H9 (cell line): ENCODE measurements at regions not wholly inside any gene's neighbourhood (a gene's known extent, or its start where the extent isn't known, plus 50 kb on each side); places are given as distances from the start of the nearest gene placed in this dataset.

Source experiments
- DNase-seq: peaks from one replicate; pipeline ENCODE4 v3.0.0-alpha.2; 2017
- H2AFZ ChIP-seq: one replicate; pipeline ENCODE4 v1.6.1; 2013; ENCODE audit warnings: mild to moderate bottlenecking, low read length, control low read depth, moderate library complexity
- H2AK5ac ChIP-seq: 2 replicates; pipeline ENCODE4 v1.6.1; 2013; ENCODE audit warnings: low read length, control low read depth, mixed read lengths; ENCODE audit not compliant: insufficient read length
- H2BK120ac ChIP-seq: one replicate; pipeline ENCODE4 v1.6.1; 2013; ENCODE audit warnings: low read depth, mild to moderate bottlenecking, low read length, control low read depth, inconsistent platforms; ENCODE audit not compliant: poor library complexity, severe bottlenecking
- H2BK12ac ChIP-seq: 2 replicates; pipeline ENCODE4 v1.6.1; 2013; ENCODE audit warnings: low read length, control low read depth, mixed read lengths, low read depth; ENCODE audit not compliant: insufficient read length
- H2BK15ac ChIP-seq: 2 replicates; pipeline ENCODE4 v1.6.1; 2013; ENCODE audit warnings: low read depth, low read length, control low read depth
- H2BK20ac ChIP-seq: one replicate; pipeline ENCODE4 v1.6.1; 2013; ENCODE audit warnings: low read depth, mild to moderate bottlenecking, low read length, control low read depth, inconsistent platforms; ENCODE audit not compliant: poor library complexity, severe bottlenecking
- H2BK5ac ChIP-seq: 2 replicates; pipeline ENCODE4 v1.6.1; 2013; ENCODE audit warnings: low read length, control low read depth, mixed read lengths; ENCODE audit not compliant: insufficient read length
- H3K14ac ChIP-seq: 2 replicates; pipeline ENCODE4 v1.6.1; 2013; ENCODE audit warnings: low read length, control low read depth; ENCODE audit not compliant: insufficient read depth
- H3K18ac ChIP-seq: 2 replicates; pipeline ENCODE4 v1.6.1; 2013; ENCODE audit warnings: low read depth, mild to moderate bottlenecking, mixed read lengths, low read length, control low read depth; ENCODE audit not compliant: insufficient read length
- H3K23ac ChIP-seq: 2 replicates; pipeline ENCODE4 v1.6.1; 2013; ENCODE audit warnings: low read length, control low read depth, mixed read lengths, low read depth; ENCODE audit not compliant: insufficient read length
- H3K23me2 ChIP-seq: 2 replicates; pipeline ENCODE4 v1.6.1; 2013; ENCODE audit warnings: low read depth, mild to moderate bottlenecking, mixed read lengths, low read length, control low read depth; ENCODE audit not compliant: insufficient read length, poor library complexity, severe bottlenecking
- H3K27ac ChIP-seq: 2 replicates; pipeline ENCODE4 v1.5.1; 2013; ENCODE audit warnings: low read length, control low read depth, mixed read lengths, low read depth; ENCODE audit not compliant: insufficient read length
- H3K27me3 ChIP-seq: 2 replicates; pipeline ENCODE4 v1.6.1; 2013; ENCODE audit warnings: low read length, control low read depth, inconsistent platforms; ENCODE audit not compliant: insufficient read depth
- H3K4ac ChIP-seq: 2 replicates; pipeline ENCODE4 v1.6.1; 2013; ENCODE audit warnings: low read depth, mild to moderate bottlenecking, control low read depth, inconsistent platforms, low read length, moderate library complexity
- H3K4me1 ChIP-seq: 2 replicates; pipeline ENCODE4 v1.6.1; 2013; ENCODE audit warnings: low read length, control low read depth, inconsistent platforms; ENCODE audit not compliant: insufficient read depth
- H3K4me2 ChIP-seq: 2 replicates; pipeline ENCODE4 v1.6.1; 2013; ENCODE audit warnings: low read length, control low read depth, mixed read lengths; ENCODE audit not compliant: insufficient read length, insufficient read depth
- H3K56ac ChIP-seq: 2 replicates; pipeline ENCODE4 v1.6.1; 2013; ENCODE audit warnings: low read depth, mild to moderate bottlenecking, mixed read lengths, low read length, control low read depth; ENCODE audit not compliant: insufficient read length
- H3K79me1 ChIP-seq: 2 replicates; pipeline ENCODE4 v1.6.1; 2013; ENCODE audit warnings: low read depth, mild to moderate bottlenecking, moderate library complexity, low read length, control low read depth, inconsistent platforms; ENCODE audit not compliant: insufficient read depth, poor library complexity, severe bottlenecking
- H3K79me2 ChIP-seq: 2 replicates; pipeline ENCODE4 v1.6.1; 2013; ENCODE audit warnings: low read length, control low read depth, inconsistent platforms; ENCODE audit not compliant: insufficient read depth
- H3K9ac ChIP-seq: 2 replicates; pipeline ENCODE4 v1.6.1; 2013; ENCODE audit warnings: low read length, control low read depth, mixed read lengths; ENCODE audit not compliant: insufficient read length; ENCODE audit errors: extremely low read depth
- H3K9me3 ChIP-seq: one replicate; pipeline ENCODE4 v1.6.1; 2013; ENCODE audit warnings: low read depth, low read length, inconsistent platforms; ENCODE audit not compliant: control insufficient read depth
- H3T11ph ChIP-seq: one replicate; pipeline ENCODE4 v1.6.1; 2013; ENCODE audit warnings: mild to moderate bottlenecking, low read length, control low read depth, inconsistent platforms
- H4K20me1 ChIP-seq: one replicate; pipeline ENCODE4 v1.6.1; 2013; ENCODE audit not compliant: control insufficient read depth, insufficient read length, insufficient read depth
- H4K5ac ChIP-seq: 2 replicates; pipeline ENCODE4 v1.6.1; 2013; ENCODE audit warnings: low read depth, mild to moderate bottlenecking, mixed read lengths, low read length, control low read depth; ENCODE audit not compliant: insufficient read length
- H4K8ac ChIP-seq: replicated peaks from 2 replicates; pipeline ENCODE4 v1.6.1; 2013; ENCODE audit warnings: low read length, control low read depth, mixed read lengths, low read depth; ENCODE audit not compliant: insufficient read length
- H4K91ac ChIP-seq: 2 replicates; pipeline ENCODE4 v1.6.1; 2013; ENCODE audit warnings: low read depth, mild to moderate bottlenecking, moderate library complexity, mixed read lengths, low read length, control low read depth; ENCODE audit not compliant: insufficient read length
- H3K27ac Mint-ChIP-seq, 3 experiments: 2 replicates in 2 of 3; 3 replicates in 1 of 3; pipeline ENCODE4 v1.8.0; 2020 to 2021; ENCODE audit warnings: mixed read lengths in 3 of 3, mild to moderate bottlenecking in 1 of 3, moderate library complexity in 1 of 3
- H3K27me3 Mint-ChIP-seq: 2 replicates; pipeline ENCODE4 v1.8.0; 2021; ENCODE audit warnings: low read depth, mild to moderate bottlenecking, moderate library complexity, mixed read lengths
- H3K36me3 Mint-ChIP-seq, 3 experiments: 2 replicates in 2 of 3; 3 replicates in 1 of 3; pipeline ENCODE4 v1.8.0; 2020 to 2021; ENCODE audit warnings: low read depth in 3 of 3, mixed read lengths in 3 of 3; ENCODE audit not compliant: insufficient read depth in 1 of 3
- H3K4me1 Mint-ChIP-seq, 2 experiments: 2 replicates each; pipeline ENCODE4 v1.8.0; 2020; ENCODE audit warnings: mixed read lengths in 2 of 2
- H3K4me3 Mint-ChIP-seq, 2 experiments: 2 replicates in 1 of 2; 3 replicates in 1 of 2; pipeline ENCODE4 v1.8.0; 2020 to 2021; ENCODE audit warnings: mild to moderate bottlenecking in 2 of 2, mixed read lengths in 2 of 2, moderate library complexity in 1 of 2
- H3K9me3 Mint-ChIP-seq, 2 experiments: 2 replicates in 1 of 2; 3 replicates in 1 of 2; pipeline ENCODE4 v1.8.0; 2020; ENCODE audit warnings: mild to moderate bottlenecking in 2 of 2, mixed read lengths in 2 of 2, moderate library complexity in 1 of 2
- CTCF ChIP-seq: fragments of 200-600 bp; sonication (generic); conservative IDR thresholded peaks from 3 replicates; pipeline ENCODE4 v1.8.0; 2021; ENCODE audit warnings: antibody characterized with exemption, mild to moderate bottlenecking
- WGBS: extraction: QIAGEN DNeasy Blood & Tissue Kit; methylation state at CpG from one replicate; pipeline ENCODE4 v1.1.7; 2013; ENCODE audit warnings: missing lambda C conversion rate, low lambda C conversion rate, mixed read lengths; ENCODE audit not compliant: insufficient read length; ENCODE audit errors: extremely low coverage; 5-methylcytosine and 5-hydroxymethylcytosine counted together

DNA sequence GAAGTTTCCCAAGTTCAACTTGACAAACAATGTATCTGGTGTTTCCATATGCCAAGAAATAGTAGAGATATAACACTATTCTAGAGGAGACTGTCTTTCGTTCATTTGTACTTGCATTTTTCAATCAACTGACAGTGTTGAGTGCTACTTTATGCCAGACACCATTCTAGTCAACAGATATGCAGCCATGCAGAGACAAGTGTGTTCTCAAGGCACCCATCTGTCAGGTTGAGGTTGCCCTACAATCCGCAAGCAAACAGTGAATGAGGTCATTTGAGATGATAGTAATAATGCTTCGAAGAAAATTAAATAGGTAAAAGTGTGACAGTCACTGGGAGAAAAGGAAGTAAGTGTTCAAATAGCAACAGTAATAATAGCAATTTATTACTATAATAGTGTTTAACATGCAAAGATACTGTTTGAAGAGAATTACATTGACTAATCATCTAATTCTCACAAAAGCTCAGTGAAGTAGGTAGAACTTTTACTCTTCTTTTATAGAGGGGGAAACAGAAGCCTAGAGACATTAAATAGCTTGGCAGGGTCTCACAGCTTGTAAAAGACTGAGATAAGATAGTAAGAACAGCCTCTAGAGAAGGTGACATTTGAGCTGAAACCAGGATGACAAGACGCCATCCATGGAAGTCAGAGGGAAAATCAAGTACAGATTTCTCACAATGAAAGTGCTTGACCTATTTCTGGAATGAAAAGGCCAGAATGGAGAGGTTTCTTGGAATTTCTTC, 936.9 kb downstream of the SORCS3 start:
- no peak overlapping the region for H4K91ac ChIP-seq
- no peak overlapping the region for H2BK20ac ChIP-seq
- no peaks in the 10 kb centered on the region for H3K9me3 ChIP-seq
- no peaks in the 10 kb centered on the region for H3K27me3 ChIP-seq
- H3K4me2 ChIP-seq = no peak overlapping the region
- H3K36me3 Mint-ChIP-seq = no peaks in the 10 kb centered on the region; a peak in 2 of 7 replicates
- no peak overlapping the region for H3K4me3 Mint-ChIP-seq
- no peak overlapping the region for H2BK12ac ChIP-seq
- DNase-seq = no peak
- no peaks in the 10 kb centered on the region for H4K20me1 ChIP-seq
- H3K27me3 Mint-ChIP-seq = no peaks in the 10 kb centered on the region
- H4K5ac ChIP-seq = no peak overlapping the region
- no peaks in the 10 kb centered on the region for H3K79me1 ChIP-seq
- no peak overlapping the region for H2BK5ac ChIP-seq
- H3K18ac ChIP-seq = no peak overlapping the region
- H3K27ac ChIP-seq = no peak overlapping the region
- H3K4me1 Mint-ChIP-seq = peaks cover 3 to 7% of the 10 kb centered on the region in 2 experiments
- H3K9ac ChIP-seq = no peak overlapping the region
- no peak overlapping the region for H3T11ph ChIP-seq
- H2AK5ac ChIP-seq = no peak overlapping the region
- peaks cover under 1 to 10% of the 10 kb centered on the region in 2 experiments; a peak in 2 of 5 replicates for H3K9me3 Mint-ChIP-seq
- no peak for TF ChIP-seq CTCF
- H3K56ac ChIP-seq = no peak overlapping the region
- no peak overlapping the region for H3K4ac ChIP-seq
- H4K8ac ChIP-seq = no peak overlapping the region
- H3K27ac Mint-ChIP-seq = no peak overlapping the region
- H3K23ac ChIP-seq = no peak overlapping the region
- H2BK120ac ChIP-seq = no peak overlapping the region
- H2AFZ ChIP-seq = no peak overlapping the region
- H3K14ac ChIP-seq = no peak overlapping the region
- no CpG with 5 or more reads among the region's 4 CpGs for WGBS
- H3K79me2 ChIP-seq = no peaks in the 10 kb centered on the region
- no peak overlapping the region for H2BK15ac ChIP-seq
- H3K4me1 ChIP-seq = no peaks in the 10 kb centered on the region
- H3K23me2 ChIP-seq = no peaks in the 10 kb centered on the region
